HG02610 (cell line): ENCODE measurements at regions not wholly inside any gene's neighbourhood (a gene's known extent, or its start where the extent isn't known, plus 50 kb on each side); places are given as distances from the start of the nearest gene placed in this dataset.
"Not testable (repeated sequence)": the region's sequence is repeated elsewhere in the genome, so short reads cannot be mapped to it uniquely, and the experiment has no call there.

Source experiments
- ATAC-seq: cut with Tn5 transposase; IDR thresholded peaks from one replicate; pipeline ENCODE4 v1.9.1; 2021; ENCODE audit warnings: mild to moderate bottlenecking, moderate library complexity; ENCODE audit not compliant: unreplicated experiment

DNA sequence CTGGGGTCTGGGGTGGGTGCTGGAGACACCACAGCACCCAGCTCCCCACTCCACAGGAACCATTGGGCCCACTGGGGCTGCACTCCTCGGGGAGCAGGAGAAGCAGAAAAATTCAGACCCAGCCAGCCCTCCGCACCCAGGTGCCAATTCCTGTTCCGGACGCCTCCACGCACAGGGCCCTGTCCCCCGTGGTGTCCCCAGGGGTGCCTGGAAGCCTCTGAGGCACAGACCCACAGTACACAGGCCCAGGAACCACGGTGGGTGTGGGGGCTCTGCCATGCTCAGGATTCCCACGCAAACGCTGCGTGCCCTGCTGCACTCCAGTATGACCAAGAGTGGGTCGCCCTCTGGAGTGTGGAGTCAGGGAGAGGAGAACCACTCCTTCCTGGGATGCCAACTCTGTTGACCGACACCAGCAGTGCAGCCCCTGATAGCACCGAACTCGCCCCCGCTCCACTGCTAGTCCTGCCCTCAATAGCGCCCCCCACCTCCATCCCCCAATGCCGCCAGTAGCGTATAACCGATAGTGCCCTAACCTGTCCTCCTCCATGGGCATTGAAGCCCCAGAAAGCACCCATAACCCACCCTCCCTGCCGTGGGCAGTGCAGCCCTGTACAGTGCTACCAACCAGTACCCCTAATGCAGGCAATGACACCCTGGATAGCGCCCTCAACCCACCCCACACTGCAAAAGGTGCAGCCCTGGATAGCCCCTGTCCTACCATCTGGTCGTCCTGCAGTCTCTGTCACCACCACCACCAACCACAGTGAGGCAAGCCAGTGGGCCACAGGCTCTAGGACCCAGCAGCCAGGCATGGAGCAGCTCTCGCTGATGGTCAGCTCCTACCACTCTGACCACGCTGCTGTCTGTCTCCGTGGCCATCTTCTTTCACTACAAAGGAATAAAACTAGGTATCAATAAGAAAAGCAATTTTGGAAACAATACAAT lies 2877.2 kb downstream of the RPIA start:
- not testable (repeated sequence) for ATAC-seq

DNA sequence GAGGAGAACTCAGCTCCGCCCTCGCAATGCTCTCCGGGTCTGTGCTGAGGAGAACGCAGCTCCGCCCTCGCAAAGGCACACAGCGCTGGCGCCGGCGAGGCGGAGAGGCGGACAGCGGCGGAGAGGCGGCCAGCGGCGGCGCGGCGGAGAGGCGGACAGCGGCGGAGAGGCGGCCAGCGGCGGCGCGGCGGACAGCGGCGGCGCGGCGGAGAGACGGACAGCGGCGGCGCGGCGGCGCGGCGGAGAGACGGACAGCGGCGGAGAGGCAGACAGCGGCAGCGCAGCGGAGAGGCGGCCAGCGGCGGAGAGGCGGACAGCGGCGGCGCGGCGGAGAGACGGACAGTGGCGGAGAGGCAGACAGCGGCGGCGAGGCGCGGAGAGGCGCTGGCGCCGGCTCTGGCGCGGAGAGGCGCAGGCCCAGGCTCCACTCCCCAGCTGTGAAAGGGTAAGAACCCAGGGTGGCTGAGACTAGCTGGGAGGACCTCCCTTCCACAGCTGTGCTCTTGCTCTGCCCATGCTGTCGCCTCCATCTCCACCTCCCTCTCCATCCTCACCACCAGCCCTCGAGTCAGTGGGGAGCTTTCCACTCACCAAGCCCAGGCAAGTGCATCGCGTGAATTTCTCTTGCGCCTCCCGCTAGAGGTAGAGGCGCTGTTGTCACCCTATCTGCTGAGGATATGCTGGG lies 2879.9 kb downstream of the RPIA start:
- not testable (repeated sequence) for ATAC-seq

DNA sequence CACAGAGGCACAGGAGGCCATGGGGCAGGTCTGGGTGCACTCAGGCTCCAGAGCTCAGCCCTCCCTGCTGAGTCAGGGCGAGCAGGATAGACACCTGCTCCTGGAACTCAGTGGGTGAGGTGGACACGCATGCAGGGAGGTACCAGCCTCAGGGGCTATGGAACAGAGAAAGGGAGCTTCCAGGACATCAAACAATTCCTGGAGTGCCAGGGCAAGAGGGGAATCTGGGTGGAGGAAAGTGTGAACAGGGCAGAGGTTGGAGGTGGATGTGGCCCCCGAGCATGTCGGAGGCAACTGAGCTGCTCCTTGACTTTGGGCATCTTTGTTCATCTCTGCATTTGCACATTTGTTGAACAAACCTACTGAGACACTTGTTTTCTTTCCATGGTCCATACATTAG lies 2881.5 kb downstream of the RPIA start:
- not testable (repeated sequence) for ATAC-seq

DNA sequence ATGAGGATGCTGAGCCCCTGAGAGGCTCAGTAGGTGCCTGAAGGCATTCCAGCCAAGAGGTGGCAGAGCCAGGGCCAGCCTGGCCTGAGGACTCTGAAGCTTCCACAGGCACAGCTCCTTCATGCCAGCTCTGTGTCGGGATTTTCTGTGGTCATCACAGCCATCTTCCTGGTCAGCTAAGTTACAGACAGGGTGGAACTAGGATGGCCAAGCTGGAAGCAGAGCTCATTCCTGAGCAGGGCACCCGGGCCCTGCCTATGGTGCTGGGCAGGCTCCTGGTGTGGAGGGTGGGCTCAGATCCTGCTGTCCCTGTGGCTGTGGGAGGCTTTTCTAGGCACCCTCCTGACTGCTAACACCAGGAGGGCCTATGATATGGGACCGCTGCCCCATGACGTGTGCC lies 2882.3 kb downstream of the RPIA start:
- not testable (repeated sequence) for ATAC-seq

DNA sequence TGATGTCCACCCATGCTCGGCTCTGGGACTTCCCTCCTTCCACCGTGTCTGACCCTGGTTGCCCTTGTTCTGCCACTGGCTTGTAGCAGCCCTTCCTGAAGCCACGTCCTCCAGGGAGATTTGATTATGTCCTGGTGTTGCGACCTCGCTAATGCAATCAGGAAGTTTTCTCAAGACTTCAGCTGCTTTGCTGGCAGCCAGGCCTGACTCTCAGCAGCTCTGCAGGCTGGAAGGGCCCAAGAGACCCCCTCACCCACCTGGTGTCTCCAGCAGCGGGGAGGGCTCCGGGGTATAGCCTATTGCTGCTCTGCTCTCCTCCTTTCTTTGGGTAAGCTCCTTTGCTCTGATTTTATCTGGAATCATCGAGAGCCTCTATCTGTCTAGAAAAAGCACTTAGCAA lies 2882.8 kb downstream of the RPIA start:
- ATAC-seq: not testable (repeated sequence)

DNA sequence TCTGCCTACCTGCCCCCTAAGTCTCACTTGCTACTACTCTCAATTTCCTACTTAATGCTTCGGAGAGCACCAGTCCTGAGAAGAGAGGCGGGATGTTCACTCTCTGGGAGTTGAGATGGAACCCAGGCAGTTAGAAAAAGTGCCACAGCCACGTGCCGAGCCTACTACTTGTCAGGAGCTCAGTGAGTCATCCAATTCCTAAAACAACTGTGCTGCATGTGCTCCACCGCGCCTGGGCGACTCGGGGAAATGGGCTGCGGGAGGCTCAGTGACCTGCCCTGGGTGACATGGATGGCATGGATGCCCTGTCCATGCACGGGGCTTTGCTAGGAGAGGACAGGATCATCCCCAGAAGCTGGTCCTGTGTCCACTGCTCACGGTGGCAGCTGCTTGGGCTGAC lies 2884.2 kb downstream of the RPIA start:
- not testable (repeated sequence) for ATAC-seq

DNA sequence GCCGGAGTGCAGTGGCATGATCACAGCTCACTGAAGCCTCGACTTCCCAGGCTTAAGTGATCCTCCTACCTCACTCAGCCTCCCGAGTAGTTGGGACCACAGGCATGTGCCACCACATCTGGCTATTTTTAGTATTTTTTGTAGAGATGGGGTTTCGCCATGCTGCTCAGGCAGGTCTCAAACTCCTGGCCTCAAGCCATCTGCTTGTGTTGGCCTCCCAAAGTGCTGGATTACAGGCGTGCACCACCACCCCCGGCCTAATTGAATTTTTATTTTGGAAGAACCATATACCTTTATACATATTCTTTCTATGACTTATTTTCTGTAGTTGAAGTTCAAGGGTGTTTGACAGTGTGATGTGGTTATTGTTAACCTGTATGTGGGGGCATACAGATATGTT lies 2885.9 kb downstream of the RPIA start:
- not testable (repeated sequence) for ATAC-seq

DNA sequence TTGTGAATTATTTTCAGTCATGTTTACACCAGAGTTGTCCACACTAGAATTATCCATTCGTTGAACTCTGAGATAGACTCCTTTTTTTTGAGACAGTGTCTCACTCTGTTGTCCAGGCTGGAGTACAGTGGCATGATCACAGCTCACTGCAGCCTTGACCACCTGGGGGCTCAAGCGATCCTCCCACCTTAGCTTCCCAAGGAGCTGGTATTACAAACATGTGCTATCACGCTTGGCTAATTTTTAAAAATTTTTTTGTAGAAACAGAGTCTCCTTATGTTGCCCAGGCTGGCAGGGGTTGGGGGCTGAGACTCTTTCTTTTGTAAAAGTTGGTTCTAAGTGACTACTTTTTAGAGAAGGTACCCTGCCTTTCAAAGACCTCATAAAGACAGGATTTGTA lies 2887.2 kb downstream of the RPIA start:
- not testable (repeated sequence) for ATAC-seq

DNA sequence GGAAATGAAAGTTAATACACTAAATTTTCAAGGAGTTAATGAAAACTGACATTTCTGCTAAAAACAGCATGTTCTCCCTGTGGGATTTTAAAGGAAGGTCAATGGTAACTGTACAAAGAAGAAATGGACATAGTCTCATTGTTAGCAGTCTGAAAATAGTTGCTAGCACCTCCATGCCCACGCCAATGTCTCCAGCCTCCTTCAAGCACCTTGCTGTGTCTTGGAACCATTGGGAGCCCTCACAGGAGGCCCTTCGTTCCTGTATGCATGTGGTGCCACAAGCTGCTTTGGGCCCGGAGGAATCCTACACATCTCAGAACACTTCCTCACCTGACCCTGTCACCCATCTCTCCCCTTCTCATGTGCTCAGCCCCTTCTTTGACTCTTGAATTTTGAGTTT lies 2888.1 kb downstream of the RPIA start:
- not testable (repeated sequence) for ATAC-seq

DNA sequence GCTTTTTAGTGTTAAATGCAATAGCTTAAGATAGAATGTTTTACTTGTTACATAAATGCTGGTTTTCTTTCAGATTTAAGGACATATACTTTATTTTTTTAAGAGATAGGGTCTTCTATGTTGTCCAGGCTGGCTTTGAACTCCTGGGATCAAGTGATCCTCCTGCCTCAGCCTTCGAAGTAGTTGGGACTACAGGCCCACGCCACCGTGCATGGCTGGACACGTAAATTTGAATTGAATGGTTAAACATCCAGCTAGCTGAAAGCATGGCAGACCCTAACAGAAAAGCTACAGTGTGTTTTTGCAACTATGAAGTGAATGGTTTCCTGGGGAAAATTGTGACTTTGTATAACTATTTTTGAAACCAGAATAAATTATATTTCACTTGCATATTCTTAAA lies 2888.6 kb downstream of the RPIA start:
- ATAC-seq: not testable (repeated sequence)

DNA sequence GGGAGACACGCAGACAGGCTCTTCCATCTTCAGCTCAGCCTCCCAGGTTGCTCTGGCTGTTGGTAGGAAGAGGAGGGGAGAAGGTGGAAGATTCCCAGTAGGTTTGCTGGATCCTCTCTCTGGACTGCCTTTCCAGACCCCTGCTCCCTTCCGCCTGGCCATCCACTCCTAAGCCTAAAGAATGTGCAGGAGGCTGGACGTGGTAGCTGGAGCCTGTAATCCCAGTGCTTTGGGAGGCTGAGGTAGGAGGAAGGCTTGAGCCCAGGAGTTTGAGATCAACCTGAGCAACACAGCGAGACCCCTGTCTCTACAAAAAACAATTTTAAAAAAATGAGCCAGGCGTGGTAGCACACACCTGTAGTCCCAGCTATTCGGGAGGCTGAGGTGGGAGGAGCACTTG lies 2895.6 kb downstream of the RPIA start:
- not testable (repeated sequence) for ATAC-seq

DNA sequence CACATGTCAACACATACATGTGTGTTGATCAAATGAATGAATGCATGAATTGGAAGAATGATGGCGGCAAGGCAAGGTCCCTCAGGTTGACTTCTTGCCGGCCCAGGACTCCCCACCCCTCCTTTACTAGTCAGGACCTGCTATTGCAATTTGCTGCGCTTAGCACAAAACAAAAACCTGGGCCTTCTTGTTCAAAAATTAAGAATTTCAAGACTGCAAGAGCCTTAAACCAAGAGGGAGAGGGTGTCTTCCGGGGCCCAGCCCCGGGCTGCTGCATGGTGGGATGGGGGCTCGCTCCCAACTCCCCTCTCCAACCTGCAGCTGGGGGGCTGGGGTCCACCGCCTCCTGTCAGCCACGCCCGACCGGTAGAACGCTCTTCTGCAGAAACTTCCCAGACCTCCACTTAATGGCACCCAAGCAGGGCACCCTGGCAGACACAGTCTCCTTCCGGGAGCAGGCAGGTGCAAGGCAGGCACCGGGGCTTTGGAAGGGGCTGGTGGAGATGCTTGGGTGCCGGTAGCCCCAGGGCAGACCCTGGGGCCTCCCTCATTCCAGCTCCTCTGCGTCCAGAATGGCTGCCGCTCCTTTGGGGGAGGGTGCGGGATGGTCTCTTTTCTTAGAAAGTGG lies 2896.5 kb downstream of the RPIA start:
- ATAC-seq: not testable (repeated sequence)

DNA sequence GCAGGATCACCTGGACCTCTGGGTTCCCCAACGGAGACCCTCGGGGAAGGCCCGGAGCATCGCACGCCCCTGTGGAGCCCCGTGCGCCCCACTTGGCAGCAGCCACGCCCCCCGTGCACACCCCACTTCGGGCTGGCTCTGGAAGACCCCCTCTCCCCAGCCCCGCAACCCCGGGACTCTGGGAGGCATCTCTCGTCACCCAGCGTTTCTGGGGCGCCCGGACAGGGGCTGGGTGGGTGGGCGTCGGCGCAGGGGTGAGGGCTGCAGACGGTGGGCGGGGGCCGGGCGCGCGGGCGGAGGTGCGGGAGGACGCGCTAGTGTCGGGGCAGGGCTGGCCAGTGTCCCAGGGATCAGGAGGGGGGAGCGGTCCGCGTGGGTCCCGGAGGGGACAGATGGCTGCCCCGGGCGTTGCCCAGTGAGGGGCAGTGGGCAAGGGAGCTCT lies 2897.3 kb downstream of the RPIA start:
- not testable (repeated sequence) for ATAC-seq

DNA sequence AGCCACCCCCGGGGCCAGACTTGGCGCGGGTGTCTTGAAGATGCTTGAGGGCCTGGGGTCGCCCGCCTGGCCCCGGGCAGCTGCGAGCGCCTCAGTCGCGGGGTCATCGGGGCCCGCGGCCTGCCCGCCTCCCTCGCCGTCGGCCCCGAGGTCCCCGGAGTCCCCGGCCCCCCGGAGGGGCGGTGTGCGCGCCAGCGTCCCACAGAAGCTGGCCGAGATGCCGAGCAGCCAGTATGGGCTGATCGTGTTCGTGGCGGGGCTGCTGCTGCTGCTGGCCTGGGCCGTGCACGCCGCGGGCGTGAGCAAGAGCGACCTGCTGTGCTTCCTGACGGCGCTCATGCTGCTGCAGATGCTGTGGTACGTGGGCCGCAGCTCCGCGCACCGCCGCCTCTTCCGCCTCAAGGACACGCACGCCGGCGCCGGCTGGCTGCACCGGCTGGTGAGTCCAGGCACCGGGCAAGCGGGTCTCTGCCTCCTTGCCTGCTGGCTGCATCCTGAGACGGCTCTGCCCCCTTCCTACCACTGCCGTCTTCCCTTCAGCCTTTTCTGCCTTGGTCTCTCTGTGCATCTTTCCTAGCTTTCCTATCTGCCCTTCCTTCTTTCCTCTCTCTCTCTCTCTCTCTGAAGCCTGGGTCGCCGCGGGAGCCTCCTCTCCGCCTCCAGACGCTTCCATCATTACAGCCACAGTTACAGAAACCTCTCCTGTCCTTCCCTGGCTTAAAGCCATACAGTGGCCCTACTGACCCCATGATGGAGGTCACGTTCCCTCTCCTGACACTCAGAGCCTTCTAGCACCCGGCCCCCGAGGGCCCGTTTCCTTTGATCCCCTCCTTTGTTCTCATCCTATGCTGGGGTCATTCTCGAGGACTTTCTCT lies 2898.2 kb downstream of the RPIA start:
- not testable (repeated sequence) for ATAC-seq

DNA sequence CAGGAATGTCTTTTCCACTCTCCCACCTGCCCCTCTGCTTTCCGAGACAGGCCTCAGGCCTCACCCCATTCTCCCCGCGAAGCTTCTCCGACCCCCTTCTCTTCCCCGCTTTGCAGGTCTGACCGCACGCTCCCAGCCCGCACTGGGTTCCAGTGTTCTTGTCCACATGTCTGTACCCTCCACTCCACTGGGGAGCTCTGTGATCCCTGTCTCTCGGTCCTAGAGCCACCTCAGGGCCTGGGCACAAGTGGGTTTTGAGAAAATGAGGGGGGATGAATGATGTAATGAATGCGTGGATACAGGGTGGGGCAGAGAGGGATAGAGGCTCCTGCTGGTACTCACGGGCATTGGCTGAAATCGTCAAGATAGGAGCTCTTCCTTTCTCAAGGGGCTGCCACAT lies 2898.9 kb downstream of the RPIA start:
- not testable (repeated sequence) for ATAC-seq

DNA sequence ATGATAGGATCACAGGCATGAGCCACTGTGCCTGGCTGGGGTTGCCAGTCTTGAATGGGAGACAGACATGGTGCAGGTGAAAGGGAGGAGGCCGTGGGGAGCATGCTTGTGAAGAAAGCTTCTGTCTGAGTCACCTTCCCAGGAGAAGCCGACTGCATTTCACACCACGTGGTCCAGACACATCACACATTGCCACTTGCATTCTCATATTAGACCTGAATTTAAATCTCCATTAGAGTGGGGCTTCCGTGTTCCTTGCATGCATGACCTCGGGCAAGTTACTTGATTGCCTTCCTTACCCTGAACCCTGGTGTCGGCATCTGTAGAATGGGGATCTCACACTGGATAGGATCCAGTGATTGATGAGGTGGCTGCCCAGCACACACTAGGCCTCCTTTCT lies 2899.6 kb downstream of the RPIA start:
- ATAC-seq: not testable (repeated sequence)

DNA sequence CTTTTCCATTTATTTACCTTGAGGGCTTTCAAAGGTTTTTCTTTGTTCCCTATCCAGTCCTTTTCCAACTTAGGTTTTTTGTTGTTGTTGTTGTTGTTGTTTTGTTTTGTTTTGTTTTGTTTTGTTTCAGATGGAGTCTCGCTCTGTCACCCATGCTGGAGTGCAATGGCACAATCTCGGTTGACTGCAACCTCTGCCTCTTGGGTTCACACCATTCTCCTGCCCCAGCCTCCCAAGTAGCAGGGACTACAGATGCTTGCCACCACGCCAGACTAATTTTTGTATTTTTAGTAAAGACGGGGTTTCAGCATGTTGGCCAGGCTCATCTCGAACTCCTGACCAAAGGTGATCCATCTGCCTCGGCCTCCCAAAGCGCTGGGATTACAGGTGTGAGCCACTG lies 2906.0 kb downstream of the RPIA start:
- ATAC-seq: not testable (repeated sequence)

DNA sequence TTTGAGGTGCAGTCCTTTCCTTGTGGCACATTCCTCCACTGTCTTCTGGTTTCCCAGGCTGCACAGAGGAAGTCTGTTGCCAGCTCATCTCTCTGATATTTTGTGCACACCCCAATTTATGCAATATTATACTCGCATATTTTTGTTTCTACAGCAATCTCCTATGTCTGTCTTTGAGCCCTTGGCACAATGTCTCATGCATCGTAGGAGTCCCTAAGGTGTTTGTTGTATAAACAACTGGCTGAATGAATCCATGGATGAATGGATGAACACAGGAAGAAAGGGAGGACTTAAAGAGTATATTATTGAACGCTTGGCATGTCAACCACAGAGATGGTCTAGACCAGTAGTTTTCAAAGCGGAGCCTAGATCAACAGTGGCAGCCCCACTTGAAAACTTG lies 2907.0 kb downstream of the RPIA start:
- not testable (repeated sequence) for ATAC-seq

DNA sequence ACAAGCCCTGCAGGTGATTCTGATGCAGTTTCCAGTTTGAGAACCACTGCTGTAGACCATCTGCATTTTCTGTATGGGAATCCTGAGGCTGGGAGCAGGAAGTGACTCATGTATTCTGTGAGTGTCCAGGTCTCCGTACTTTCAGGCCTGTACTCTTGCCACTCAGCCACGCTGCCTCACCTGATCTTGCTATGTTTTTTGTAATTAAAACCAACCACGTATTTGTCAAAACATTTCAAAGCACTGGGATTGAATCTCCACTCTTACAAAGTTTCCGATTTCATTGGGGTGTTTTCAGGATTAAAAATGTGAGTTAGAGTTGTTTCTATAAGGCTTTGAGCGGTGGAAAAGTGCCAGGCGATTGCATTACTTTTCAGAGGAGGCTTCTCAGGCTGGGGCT lies 2907.5 kb downstream of the RPIA start:
- ATAC-seq: not testable (repeated sequence)

DNA sequence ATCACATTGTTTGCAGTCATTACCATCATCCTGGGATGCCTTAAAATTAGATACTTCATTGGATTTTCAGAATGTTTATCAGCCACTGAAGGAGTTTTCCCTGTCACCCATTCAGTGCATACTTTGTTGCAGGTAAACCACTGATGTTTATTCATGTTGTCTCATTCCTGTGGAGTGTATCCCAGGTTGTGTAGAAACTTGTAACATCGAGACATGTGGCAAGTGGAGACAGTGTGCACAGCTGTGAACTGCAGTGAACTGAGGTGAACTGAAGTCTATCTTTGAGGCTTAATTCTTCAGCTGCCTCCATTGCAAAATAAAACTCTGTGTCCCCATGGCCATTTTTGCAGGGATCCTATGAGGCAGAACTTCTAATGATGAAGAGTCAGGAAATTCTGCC lies 2911.4 kb downstream of the RPIA start:
- ATAC-seq: not testable (repeated sequence)
